ENCODE measurements at regions not wholly inside any gene's neighbourhood (a gene's known extent, or its start where the extent isn't known, plus 50 kb on each side); places are given as distances from the start of the nearest gene placed in this dataset.

DNA sequence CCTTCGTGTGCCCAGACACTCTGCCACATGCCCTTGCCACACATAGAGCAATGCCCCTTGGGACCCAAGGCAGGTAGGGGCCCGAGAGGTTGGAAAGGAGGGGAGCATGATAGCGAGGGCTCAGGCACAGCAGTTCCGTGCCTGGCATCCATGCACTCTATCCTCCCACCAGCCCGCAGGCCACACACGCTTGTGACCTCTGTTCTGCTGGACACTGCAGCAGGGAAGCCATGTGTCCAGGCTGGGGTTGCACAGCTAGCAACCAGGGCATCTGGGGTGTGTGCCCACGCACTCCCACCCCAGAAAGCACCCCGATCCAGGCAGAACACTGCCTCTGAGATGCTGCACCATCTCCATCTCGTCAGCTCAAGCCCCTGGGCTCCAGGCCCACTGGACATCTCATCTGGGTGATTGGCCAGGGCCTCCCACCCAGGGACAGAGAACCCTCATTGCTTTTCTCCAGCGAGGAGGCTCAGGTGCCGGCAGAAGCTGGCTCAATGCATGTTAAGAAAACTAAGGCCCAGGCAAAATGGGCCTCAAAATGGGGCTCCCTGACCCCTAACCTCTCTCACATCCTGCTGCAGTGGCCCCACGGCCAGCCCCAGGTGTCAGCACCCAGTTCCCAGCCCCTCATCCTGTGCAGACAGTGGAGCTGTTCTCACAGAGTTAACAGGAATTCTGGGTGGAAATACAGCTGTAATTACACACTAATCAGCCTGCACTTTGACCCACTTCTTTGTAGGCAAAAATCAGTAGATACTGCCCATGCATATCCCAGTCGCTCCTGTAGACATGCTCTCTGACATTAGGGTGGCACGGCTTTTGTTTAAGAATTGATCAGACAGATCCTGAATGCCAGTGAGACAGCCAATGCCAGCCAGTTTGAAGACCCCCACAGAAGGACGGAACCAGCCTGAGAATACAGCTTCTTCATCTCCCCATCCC, 173.9 kb upstream of the B3GAT1 start:
- Mint-ChIP-seq H3K4me1 (peaks cover 14% of the 10 kb centered on the region), H3K9me3 (no peaks in the 10 kb centered on the region), H3K27me3 (ENCODE audit: low read depth) (peaks cover 5% of the 10 kb centered on the region; the same call in 1 of the 2 replicates), H3K4me3 (no peak overlapping the region), H3K36me3 (no peaks in the 10 kb centered on the region), H3K27ac (no peak overlapping the region)
- no peak for ATAC-seq
- CTCF ChIA-PET, result interaction anchor here (1.5 kb wide), 2 partner anchors 10 to 226 kb away, joined by 3 to 4 read pairs; no protein-coding TSS in a partner anchor
- POLR2A ChIA-PET, result no interaction called here
- no peak for DNase-seq (ENCODE audit: low spot score)
- TF ChIP-seq CREB1 (CRISPR knock-in tag; IDR thresholded peaks at IDR 0.05), result no peak
- TF ChIP-seq TP53 (CRISPR knock-in tag; IDR thresholded peaks at IDR 0.05), result no peak
- no peak for TF ChIP-seq FOXJ3 (CRISPR knock-in tag; IDR thresholded peaks at IDR 0.05; ENCODE audit: borderline replicate concordance)
- TF ChIP-seq NFE2L1 (CRISPR knock-in tag; IDR thresholded peaks at IDR 0.05), result no peak
- TF ChIP-seq, protein P1, sequence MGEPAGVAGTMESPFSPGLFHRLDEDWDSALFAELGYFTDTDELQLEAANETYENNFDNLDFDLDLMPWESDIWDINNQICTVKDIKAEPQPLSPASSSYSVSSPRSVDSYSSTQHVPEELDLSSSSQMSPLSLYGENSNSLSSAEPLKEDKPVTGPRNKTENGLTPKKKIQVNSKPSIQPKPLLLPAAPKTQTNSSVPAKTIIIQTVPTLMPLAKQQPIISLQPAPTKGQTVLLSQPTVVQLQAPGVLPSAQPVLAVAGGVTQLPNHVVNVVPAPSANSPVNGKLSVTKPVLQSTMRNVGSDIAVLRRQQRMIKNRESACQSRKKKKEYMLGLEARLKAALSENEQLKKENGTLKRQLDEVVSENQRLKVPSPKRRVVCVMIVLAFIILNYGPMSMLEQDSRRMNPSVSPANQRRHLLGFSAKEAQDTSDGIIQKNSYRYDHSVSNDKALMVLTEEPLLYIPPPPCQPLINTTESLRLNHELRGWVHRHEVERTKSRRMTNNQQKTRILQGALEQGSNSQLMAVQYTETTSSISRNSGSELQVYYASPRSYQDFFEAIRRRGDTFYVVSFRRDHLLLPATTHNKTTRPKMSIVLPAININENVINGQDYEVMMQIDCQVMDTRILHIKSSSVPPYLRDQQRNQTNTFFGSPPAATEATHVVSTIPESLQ (CRISPR knock-in tag; IDR thresholded peaks at IDR 0.05), result no peak
- TF ChIP-seq, protein P2, sequence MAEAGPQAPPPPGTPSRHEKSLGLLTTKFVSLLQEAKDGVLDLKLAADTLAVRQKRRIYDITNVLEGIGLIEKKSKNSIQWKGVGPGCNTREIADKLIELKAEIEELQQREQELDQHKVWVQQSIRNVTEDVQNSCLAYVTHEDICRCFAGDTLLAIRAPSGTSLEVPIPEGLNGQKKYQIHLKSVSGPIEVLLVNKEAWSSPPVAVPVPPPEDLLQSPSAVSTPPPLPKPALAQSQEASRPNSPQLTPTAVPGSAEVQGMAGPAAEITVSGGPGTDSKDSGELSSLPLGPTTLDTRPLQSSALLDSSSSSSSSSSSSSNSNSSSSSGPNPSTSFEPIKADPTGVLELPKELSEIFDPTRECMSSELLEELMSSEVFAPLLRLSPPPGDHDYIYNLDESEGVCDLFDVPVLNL (CRISPR knock-in tag; IDR thresholded peaks at IDR 0.05; ENCODE audit: borderline replicate concordance, low read depth), result no peak
- TF ChIP-seq, protein P3, sequence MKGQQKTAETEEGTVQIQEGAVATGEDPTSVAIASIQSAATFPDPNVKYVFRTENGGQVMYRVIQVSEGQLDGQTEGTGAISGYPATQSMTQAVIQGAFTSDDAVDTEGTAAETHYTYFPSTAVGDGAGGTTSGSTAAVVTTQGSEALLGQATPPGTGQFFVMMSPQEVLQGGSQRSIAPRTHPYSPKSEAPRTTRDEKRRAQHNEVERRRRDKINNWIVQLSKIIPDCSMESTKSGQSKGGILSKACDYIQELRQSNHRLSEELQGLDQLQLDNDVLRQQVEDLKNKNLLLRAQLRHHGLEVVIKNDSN (CRISPR knock-in tag; IDR thresholded peaks at IDR 0.05), result no peak
- TF ChIP-seq KAT7 (CRISPR knock-in tag; IDR thresholded peaks at IDR 0.05; ENCODE audit: borderline replicate concordance), result no peak
- TF ChIP-seq, protein P4, sequence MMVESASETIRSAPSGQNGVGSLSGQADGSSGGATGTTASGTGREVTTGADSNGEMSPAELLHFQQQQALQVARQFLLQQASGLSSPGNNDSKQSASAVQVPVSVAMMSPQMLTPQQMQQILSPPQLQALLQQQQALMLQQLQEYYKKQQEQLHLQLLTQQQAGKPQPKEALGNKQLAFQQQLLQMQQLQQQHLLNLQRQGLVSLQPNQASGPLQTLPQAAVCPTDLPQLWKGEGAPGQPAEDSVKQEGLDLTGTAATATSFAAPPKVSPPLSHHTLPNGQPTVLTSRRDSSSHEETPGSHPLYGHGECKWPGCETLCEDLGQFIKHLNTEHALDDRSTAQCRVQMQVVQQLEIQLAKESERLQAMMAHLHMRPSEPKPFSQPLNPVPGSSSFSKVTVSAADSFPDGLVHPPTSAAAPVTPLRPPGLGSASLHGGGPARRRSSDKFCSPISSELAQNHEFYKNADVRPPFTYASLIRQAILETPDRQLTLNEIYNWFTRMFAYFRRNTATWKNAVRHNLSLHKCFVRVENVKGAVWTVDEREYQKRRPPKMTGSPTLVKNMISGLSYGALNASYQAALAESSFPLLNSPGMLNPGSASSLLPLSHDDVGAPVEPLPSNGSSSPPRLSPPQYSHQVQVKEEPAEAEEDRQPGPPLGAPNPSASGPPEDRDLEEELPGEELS (CRISPR knock-in tag; IDR thresholded peaks at IDR 0.05), result no peak
- no peak for TF ChIP-seq NFATC4 (CRISPR knock-in tag; IDR thresholded peaks at IDR 0.05)
- no peak for TF ChIP-seq ETV6 (CRISPR knock-in tag; IDR thresholded peaks at IDR 0.05)
- TF ChIP-seq OVOL2 (CRISPR knock-in tag; IDR thresholded peaks at IDR 0.05; ENCODE audit: borderline replicate concordance), result no peak
- TF ChIP-seq CREM (CRISPR knock-in tag; IDR thresholded peaks at IDR 0.05), result no peak

DNA sequence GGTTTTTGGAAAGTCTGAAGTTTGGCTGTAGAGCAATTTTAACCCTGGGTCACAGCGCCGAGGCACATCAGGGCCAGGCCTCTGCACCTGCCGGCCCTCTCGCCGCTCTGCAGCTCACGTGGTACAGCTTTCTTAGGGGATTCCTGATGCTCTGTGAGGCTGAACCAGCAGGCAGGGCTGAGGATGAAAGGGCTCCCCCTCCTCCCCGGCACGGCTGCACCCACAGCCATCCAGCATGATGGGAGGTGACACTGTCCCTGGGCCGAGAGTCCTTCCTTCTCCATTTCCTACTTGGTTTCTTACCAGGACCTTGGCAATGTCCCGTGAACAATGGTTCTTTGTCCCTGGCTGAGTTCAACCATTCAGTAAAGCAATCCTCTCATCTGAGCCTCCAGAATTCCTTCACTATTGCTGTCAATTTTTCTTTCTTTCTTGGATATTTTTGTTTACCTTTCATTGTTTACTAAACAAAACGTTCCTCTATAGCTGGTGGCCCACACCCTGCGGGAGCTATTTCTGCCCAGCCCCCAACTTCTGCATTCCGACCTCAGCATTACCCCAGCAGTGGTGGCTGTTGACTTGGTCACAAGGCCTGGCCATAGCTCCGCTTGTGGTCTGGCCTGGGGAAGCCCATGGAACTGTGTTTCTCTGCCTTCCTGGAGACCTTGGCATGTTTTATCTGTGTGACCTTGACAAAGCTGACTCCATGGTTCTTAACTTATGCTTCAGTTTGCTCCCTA, 172.8 kb upstream of the B3GAT1 start:
- CTCF ChIA-PET, result interaction anchor here (1.5 kb wide), 1 partner anchor 9 kb away, joined by 3 read pairs; no protein-coding TSS in a partner anchor
- no peak overlapping the region for H3K27ac Mint-ChIP-seq
- no peaks in the 10 kb centered on the region for H3K9me3 Mint-ChIP-seq
- DNase-seq (ENCODE audit: low spot score), result no peak
- H3K4me1 Mint-ChIP-seq, result peaks cover 17% of the 10 kb centered on the region
- ATAC-seq, result no peak; the same call in 1 of the 2 replicates
- H3K4me3 Mint-ChIP-seq, result no peak overlapping the region
- H3K27me3 Mint-ChIP-seq (ENCODE audit: low read depth), result peaks cover 5% of the 10 kb centered on the region; the same call in 1 of the 2 replicates
- POLR2A ChIA-PET, result interaction anchor here (0.6 kb wide), 2 partner anchors 81 to 148 kb away, joined by 3 read pairs; no protein-coding TSS in a partner anchor
- no peaks in the 10 kb centered on the region for H3K36me3 Mint-ChIP-seq
- TF ChIP-seq, protein P5, sequence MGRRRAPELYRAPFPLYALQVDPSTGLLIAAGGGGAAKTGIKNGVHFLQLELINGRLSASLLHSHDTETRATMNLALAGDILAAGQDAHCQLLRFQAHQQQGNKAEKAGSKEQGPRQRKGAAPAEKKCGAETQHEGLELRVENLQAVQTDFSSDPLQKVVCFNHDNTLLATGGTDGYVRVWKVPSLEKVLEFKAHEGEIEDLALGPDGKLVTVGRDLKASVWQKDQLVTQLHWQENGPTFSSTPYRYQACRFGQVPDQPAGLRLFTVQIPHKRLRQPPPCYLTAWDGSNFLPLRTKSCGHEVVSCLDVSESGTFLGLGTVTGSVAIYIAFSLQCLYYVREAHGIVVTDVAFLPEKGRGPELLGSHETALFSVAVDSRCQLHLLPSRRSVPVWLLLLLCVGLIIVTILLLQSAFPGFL (CRISPR knock-in tag; IDR thresholded peaks at IDR 0.05; ENCODE audit: borderline replicate concordance), result no peak
- TF ChIP-seq RELA (CRISPR knock-in tag; IDR thresholded peaks at IDR 0.05; ENCODE audit: borderline replicate concordance) (no peak), TEAD1 (CRISPR knock-in tag; IDR thresholded peaks at IDR 0.05) (no peak), ETV6 (CRISPR knock-in tag; IDR thresholded peaks at IDR 0.05) (no peak), TCF7 (CRISPR knock-in tag; IDR thresholded peaks at IDR 0.05; ENCODE audit: low read depth) (no peak), FOXJ3 (CRISPR knock-in tag; IDR thresholded peaks at IDR 0.05; ENCODE audit: borderline replicate concordance) (no peak), NR2C2 (CRISPR knock-in tag; IDR thresholded peaks at IDR 0.05) (no peak), ZBTB21 (CRISPR knock-in tag; IDR thresholded peaks at IDR 0.05; ENCODE audit: borderline replicate concordance) (no peak), CBFB (CRISPR knock-in tag; IDR thresholded peaks at IDR 0.05; ENCODE audit: low read depth) (no peak)
- TF ChIP-seq, protein P6, sequence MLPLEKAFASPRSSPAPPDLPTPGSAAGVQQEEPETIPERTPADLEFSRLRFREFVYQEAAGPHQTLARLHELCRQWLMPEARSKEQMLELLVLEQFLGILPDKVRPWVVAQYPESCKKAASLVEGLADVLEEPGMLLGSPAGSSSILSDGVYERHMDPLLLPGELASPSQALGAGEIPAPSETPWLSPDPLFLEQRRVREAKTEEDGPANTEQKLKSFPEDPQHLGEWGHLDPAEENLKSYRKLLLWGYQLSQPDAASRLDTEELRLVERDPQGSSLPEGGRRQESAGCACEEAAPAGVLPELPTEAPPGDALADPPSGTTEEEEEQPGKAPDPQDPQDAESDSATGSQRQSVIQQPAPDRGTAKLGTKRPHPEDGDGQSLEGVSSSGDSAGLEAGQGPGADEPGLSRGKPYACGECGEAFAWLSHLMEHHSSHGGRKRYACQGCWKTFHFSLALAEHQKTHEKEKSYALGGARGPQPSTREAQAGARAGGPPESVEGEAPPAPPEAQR (CRISPR knock-in tag; IDR thresholded peaks at IDR 0.05), result no peak
- TF ChIP-seq, protein P7, sequence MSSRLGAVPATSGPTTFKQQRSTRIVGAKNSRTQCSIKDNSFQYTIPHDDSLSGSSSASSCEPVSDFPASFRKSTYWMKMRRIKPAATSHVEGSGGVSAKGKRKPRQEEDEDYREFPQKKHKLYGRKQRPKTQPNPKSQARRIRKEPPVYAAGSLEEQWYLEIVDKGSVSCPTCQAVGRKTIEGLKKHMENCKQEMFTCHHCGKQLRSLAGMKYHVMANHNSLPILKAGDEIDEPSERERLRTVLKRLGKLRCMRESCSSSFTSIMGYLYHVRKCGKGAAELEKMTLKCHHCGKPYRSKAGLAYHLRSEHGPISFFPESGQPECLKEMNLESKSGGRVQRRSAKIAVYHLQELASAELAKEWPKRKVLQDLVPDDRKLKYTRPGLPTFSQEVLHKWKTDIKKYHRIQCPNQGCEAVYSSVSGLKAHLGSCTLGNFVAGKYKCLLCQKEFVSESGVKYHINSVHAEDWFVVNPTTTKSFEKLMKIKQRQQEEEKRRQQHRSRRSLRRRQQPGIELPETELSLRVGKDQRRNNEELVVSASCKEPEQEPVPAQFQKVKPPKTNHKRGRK (CRISPR knock-in tag; IDR thresholded peaks at IDR 0.05; ENCODE audit: borderline replicate concordance), result no peak

All from WTC11 (cell line).